ENCODE measurements at regions not wholly inside any gene's neighbourhood (a gene's known extent, or its start where the extent isn't known, plus 50 kb on each side); places are given as distances from the start of the nearest gene placed in this dataset.

- DNase-seq (no peak), ATAC-seq (peak; percentile 38)
- H3K4me1 ChIP-seq, result no peaks in the 10 kb centered on the region
- intact Hi-C loops (cut with DNase I), result no loop called here
- no peaks in the 10 kb centered on the region for H3K36me3 ChIP-seq
- H3K4me3 ChIP-seq, result no peak overlapping the region
- H3K9me3 ChIP-seq, result no peaks in the 10 kb centered on the region
- H3K27ac ChIP-seq, result no peak overlapping the region
- TF ChIP-seq CTCF (IDR thresholded peaks at IDR 0.05), result no peak
- H3K27me3 ChIP-seq, result peaks cover 0 to 8% of the 10 kb centered on the region in 2 donors
Observed at GRCh38 chr6:102798636-102799035, 1405.1 kb downstream of the GRIK2 start.

DNA sequence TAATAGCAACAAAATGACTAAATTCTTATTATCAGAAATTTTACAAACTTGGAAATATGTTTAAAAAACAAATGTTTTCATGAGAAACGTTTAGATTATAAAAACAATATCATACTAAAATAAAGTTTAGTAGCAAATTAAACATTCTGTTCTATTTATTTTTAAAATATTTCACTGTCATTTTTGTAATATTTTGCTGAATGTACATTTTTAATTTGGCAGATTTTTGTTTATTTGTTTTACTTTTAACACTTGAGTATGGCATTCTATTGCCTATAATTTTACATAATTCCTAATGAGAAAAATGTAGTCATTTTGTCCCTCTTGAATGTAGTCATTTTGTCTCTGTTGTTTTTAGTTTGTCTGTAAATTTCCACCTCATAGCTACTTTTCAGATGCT lies 1400.2 kb downstream of the GRIK2 start:
- no peaks in the 10 kb centered on the region for H3K36me3 ChIP-seq
- H3K27ac ChIP-seq, result no peak overlapping the region
- intact Hi-C loops (cut with DNase I), result no loop called here
- no peaks in the 10 kb centered on the region for H3K9me3 ChIP-seq
- no peak for ATAC-seq
- no peaks in the 10 kb centered on the region for H3K4me1 ChIP-seq
- DNase-seq, result no peak
- no peak overlapping the region for H3K4me3 ChIP-seq
- peaks cover 0 to 4% of the 10 kb centered on the region in 2 donors for H3K27me3 ChIP-seq
- TF ChIP-seq CTCF (IDR thresholded peaks at IDR 0.05), result no peak

DNA sequence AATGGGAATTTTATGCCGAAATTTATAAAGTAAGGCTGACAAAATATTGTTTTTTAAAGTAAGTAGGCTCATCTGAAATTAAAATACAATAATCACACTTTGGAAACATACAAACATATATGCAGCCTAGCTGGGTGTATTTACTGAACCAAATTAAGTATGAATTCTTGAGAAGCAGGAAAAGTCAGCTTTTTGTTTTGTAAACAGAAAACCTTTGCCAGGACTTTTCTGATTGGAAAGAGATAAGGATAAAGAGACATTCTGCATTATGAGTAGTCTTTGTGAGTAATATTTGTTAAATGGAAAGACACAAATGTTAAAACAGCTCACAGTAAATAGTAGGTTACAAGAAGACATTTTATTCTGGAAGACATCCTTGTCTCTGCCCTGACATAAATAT lies 1380.8 kb downstream of the GRIK2 start:
- no peak for ATAC-seq
- Histone ChIP-seq H3K4me1 (no peaks in the 10 kb centered on the region), H3K36me3 (no peaks in the 10 kb centered on the region), H3K27me3 (no peaks in the 10 kb centered on the region), H3K9me3 (peaks cover 0 to 9% of the 10 kb centered on the region in 2 donors), H3K27ac (no peak overlapping the region), H3K4me3 (no peak overlapping the region)
- intact Hi-C loops (cut with DNase I), result no loop called here
- TF ChIP-seq CTCF (IDR thresholded peaks at IDR 0.05), result no peak
- no peak for DNase-seq

- Histone ChIP-seq H3K4me3 (no peak overlapping the region), H3K27ac (no peak overlapping the region), H3K4me1 (no peaks in the 10 kb centered on the region), H3K27me3 (no peaks in the 10 kb centered on the region), H3K36me3 (no peaks in the 10 kb centered on the region), H3K9me3 (peaks cover 0 to 9% of the 10 kb centered on the region in 2 donors)
- no peak for DNase-seq
- intact Hi-C loops (cut with DNase I), result no loop called here
- no peak for TF ChIP-seq CTCF (IDR thresholded peaks at IDR 0.05)
- no peak for ATAC-seq
Observed at GRCh38 chr6:102773636-102774035, 1380.1 kb downstream of the GRIK2 start.

GRCh38 chr6:102766963-102767362 lies 1373.5 kb downstream of the GRIK2 start:
- Histone ChIP-seq H3K27ac (no peak overlapping the region), H3K4me1 (no peaks in the 10 kb centered on the region), H3K9me3 (peaks cover 0 to 8% of the 10 kb centered on the region in 2 donors), H3K27me3 (no peaks in the 10 kb centered on the region), H3K36me3 (no peaks in the 10 kb centered on the region), H3K4me3 (no peak overlapping the region)
- DNase-seq (no peak), ATAC-seq (no peak)
- no peak for TF ChIP-seq CTCF (IDR thresholded peaks at IDR 0.05)
- intact Hi-C loops (cut with DNase I), result no loop called here

All from left lung (tissue), 4 donors.